Motor neuron (in vitro differentiated cells): ENCODE measurements at regions not wholly inside any gene's neighbourhood (a gene's known extent, or its start where the extent isn't known, plus 50 kb on each side); places are given as distances from the start of the nearest gene placed in this dataset.
A peak's percentile ranks its signal among the peaks of the same experiment; 100 is the strongest.

Experiments
- ATAC-seq, 8 experiments: fragments of 200-7000 bp; cut with Tn5 transposase; replicated peaks in 6 of 8; 2 replicates each; pipeline ENCODE4 v1.8.0; 2021; ENCODE audit warnings: mild to moderate bottlenecking in 8 of 8, moderate library complexity in 8 of 8
- H3K27ac ChIP-seq, 2 donors: fragments of 250-450 bp; sonication (Bioruptor Pico); 2 replicates each; pipeline ENCODE4 v1.9.0; 2021; ENCODE audit warnings: antibody characterized with exemption in 2 of 2, mild to moderate bottlenecking in 2 of 2, moderate library complexity in 1 of 2
- H3K4me1 ChIP-seq, 2 donors: fragments of 250-450 bp; sonication (Bioruptor Pico); replicated peaks in 1 of 2; 2 replicates each; pipeline ENCODE4 v1.6.1; 2021; ENCODE audit warnings: antibody characterized with exemption in 2 of 2, mild to moderate bottlenecking in 2 of 2, moderate library complexity in 1 of 2
- H3K4me3 ChIP-seq, 5 donors: fragments of 250-450 bp; sonication (Bioruptor Pico); 2 replicates each; pipeline ENCODE4 v1.9.0; 2021; ENCODE audit warnings: antibody characterized with exemption in 5 of 5, mild to moderate bottlenecking in 5 of 5, moderate library complexity in 4 of 5
- WGBS, 10 experiments: fragments of 450-650 bp; shearing (Covaris generic); methylation state at CpG; one replicate each; pipeline ENCODE4 v1.0.0; 2022; 5-methylcytosine and 5-hydroxymethylcytosine counted together
- in situ Hi-C, 9 experiments: fragments of 400-800 bp; cut with MboI; loops; one replicate each; pipeline ENCODE4 v1.15.0; 2021; ENCODE audit warnings: low sequenced_read_pairs in 9 of 9, low pct_unique_long_range_greater_than_20kb in 2 of 9; ENCODE audit not compliant: unreplicated experiment in 9 of 9

GRCh38 chr18:40956213-40956612 is 998.8 kb upstream of the PIK3C3 start:
- ATAC-seq: peak in 4 of 8 experiments; percentile 6 to 62 (median 39)
- WGBS, 10 experiments: 0 to 100% (median 82%) methylated on average over 1 of the region's 1 CpG; no CpG with 5 or more reads in 6 of the 10 experiments
- no peak overlapping the region for H3K4me3 ChIP-seq
- H3K27ac ChIP-seq: no peak overlapping the region
- in situ Hi-C loops: no loop called here
- peaks cover 2 to 8% of the 10 kb centered on the region in 2 donors for H3K4me1 ChIP-seq

GRCh38 chr18:40955351-40955750 is 999.7 kb upstream of the PIK3C3 start:
- in situ Hi-C loops: no loop called here
- no peak for ATAC-seq
- H3K4me1 ChIP-seq: peaks cover 10 to 17% of the 10 kb centered on the region in 2 donors
- H3K27ac ChIP-seq: no peak overlapping the region
- 0 to 86% (median 73%) methylated on average over 2 of the region's 2 CpGs; no CpG with 5 or more reads in 3 of the 10 experiments for WGBS, 10 experiments
- H3K4me3 ChIP-seq: no peak overlapping the region

GRCh38 chr18:40949114-40949950 is 1005.7 kb upstream of the PIK3C3 start:
- H3K4me1 ChIP-seq: peaks cover 27 to 35% of the 10 kb centered on the region in 2 donors
- in situ Hi-C loops: loop anchor here in 1 of 9 experiments (25.0 kb wide), 1 partner anchor 438 kb away; no protein-coding TSS in a partner anchor
- ATAC-seq: peak in 5 of 8 experiments; percentile 43 to 87 (median 80)
- 10 to 96% (median 48%) methylated on average over 2 to 9 of the region's 10 CpGs; no CpG with 5 or more reads in 3 of the 10 experiments for WGBS, 10 experiments
- H3K27ac ChIP-seq: no peak overlapping the region
- H3K4me3 ChIP-seq: no peak overlapping the region

- 5 to 100% (median 66%) methylated on average over 1 to 2 of the region's 2 CpGs; no CpG with 5 or more reads in 1 of the 10 experiments for WGBS, 10 experiments
- no peak for ATAC-seq
- in situ Hi-C loops: loop anchor here in 1 of 9 experiments (25.0 kb wide), 1 partner anchor 443 kb away; no protein-coding TSS in a partner anchor
Observed at GRCh38 chr18:40944576-40944975, 1010.5 kb upstream of the PIK3C3 start.

GRCh38 chr18:40939656-40940515 is 1015.1 kb upstream of the PIK3C3 start:
- in situ Hi-C loops: loop anchor here in 1 of 9 experiments (25.0 kb wide), 1 partner anchor 447 kb away; no protein-coding TSS in a partner anchor
- H3K4me1 ChIP-seq: peaks cover 6 to 8% of the 10 kb centered on the region in 2 donors
- H3K27ac ChIP-seq: peak overlapping the region in 1 of 2 donors; percentile 58
- H3K4me3 ChIP-seq: no peak overlapping the region
- ATAC-seq: no peak
- WGBS, 10 experiments: 15 to 100% (median 72%) methylated on average over 3 to 25 of the region's 31 CpGs

More at GRCh38 chr18:40944576-40944975, 1010.5 kb upstream of the PIK3C3 start:
- H3K4me3 ChIP-seq: no peak overlapping the region
- peaks cover 23 to 24% of the 10 kb centered on the region in 2 donors for H3K4me1 ChIP-seq
- no peak overlapping the region for H3K27ac ChIP-seq

GRCh38 chr18:40938615-40939014 is 1016.4 kb upstream of the PIK3C3 start:
- no peak overlapping the region for H3K27ac ChIP-seq
- in situ Hi-C loops: loop anchor here in 1 of 9 experiments (25.0 kb wide), 1 partner anchor 449 kb away; no protein-coding TSS in a partner anchor
- WGBS, 10 experiments: 11 to 100% (median 88%) methylated on average over 1 to 2 of the region's 2 CpGs
- H3K4me3 ChIP-seq: no peak overlapping the region
- ATAC-seq: no peak
- peaks cover 4 to 8% of the 10 kb centered on the region in 2 donors for H3K4me1 ChIP-seq

GRCh38 chr18:40937386-40937785 is 1017.6 kb upstream of the PIK3C3 start:
- ATAC-seq: no peak
- WGBS, 10 experiments: 44 to 100% (median 89%) methylated on average over 1 to 2 of the region's 2 CpGs; no CpG with 5 or more reads in 2 of the 10 experiments
- H3K27ac ChIP-seq: no peak overlapping the region
- in situ Hi-C loops: loop anchor here in 1 of 9 experiments (25.0 kb wide), 1 partner anchor 450 kb away; no protein-coding TSS in a partner anchor
- H3K4me3 ChIP-seq: no peak overlapping the region
- H3K4me1 ChIP-seq: peaks cover 4 to 8% of the 10 kb centered on the region in 2 donors

- Histone ChIP-seq H3K4me1 (peaks cover 16 to 20% of the 10 kb centered on the region in 2 donors), H3K27ac (no peak overlapping the region), H3K4me3 (no peak overlapping the region)
- WGBS, 10 experiments: 0 to 100% (median 51%) methylated on average over 1 of the region's 1 CpG; no CpG with 5 or more reads in 4 of the 10 experiments
- ATAC-seq: no peak
- in situ Hi-C loops: loop anchor here in 1 of 9 experiments (25.0 kb wide), 1 partner anchor 452 kb away; no protein-coding TSS in a partner anchor
Observed at GRCh38 chr18:40935423-40935822, 1019.6 kb upstream of the PIK3C3 start.

- in situ Hi-C loops: loop anchor here in 1 of 9 experiments (25.0 kb wide), 1 partner anchor 454 kb away; no protein-coding TSS in a partner anchor
- no CpG with 5 or more reads among the region's 2 CpGs for WGBS, 10 experiments
- H3K4me1 ChIP-seq: peaks cover 22 to 37% of the 10 kb centered on the region in 2 donors
- no peak overlapping the region for H3K27ac ChIP-seq
- H3K4me3 ChIP-seq: no peak overlapping the region
- ATAC-seq: no peak
Observed at GRCh38 chr18:40932862-40933261, 1022.2 kb upstream of the PIK3C3 start.

GRCh38 chr18:40930211-40930882 is 1024.7 kb upstream of the PIK3C3 start:
- 0 to 94% (median 74%) methylated on average over 1 to 5 of the region's 5 CpGs for WGBS, 10 experiments
- in situ Hi-C loops: loop anchor here in 1 of 9 experiments (25.0 kb wide), 1 partner anchor 457 kb away; no protein-coding TSS in a partner anchor
- peak overlapping the region; percentile 23 to 54 for H3K27ac ChIP-seq
- H3K4me1 ChIP-seq: peaks cover 22 to 37% of the 10 kb centered on the region in 2 donors
- peak in 4 of 8 experiments; percentile 42 to 64 (median 45) for ATAC-seq
- H3K4me3 ChIP-seq: no peak overlapping the region

GRCh38 chr18:40929399-40929798 is 1025.6 kb upstream of the PIK3C3 start:
- in situ Hi-C loops: loop anchor here in 1 of 9 experiments (25.0 kb wide), 1 partner anchor 458 kb away; no protein-coding TSS in a partner anchor
- WGBS, 10 experiments: 0 to 60% (median 38%) methylated on average over 1 to 7 of the region's 7 CpGs; no CpG with 5 or more reads in 1 of the 10 experiments
- Histone ChIP-seq H3K4me3 (no peak overlapping the region), H3K27ac (peak overlapping the region; percentile 16 to 54), H3K4me1 (peaks cover 22 to 37% of the 10 kb centered on the region in 2 donors)
- ATAC-seq: peak in 5 of 8 experiments; percentile 61 to 97 (median 91)

GRCh38 chr18:40926679-40927078 is 1028.4 kb upstream of the PIK3C3 start:
- ATAC-seq: no peak
- H3K4me3 ChIP-seq: no peak overlapping the region
- H3K27ac ChIP-seq: no peak overlapping the region
- WGBS, 10 experiments: 0 to 100% (median 84%) methylated on average over 1 to 5 of the region's 5 CpGs
- in situ Hi-C loops: loop anchor here in 1 of 9 experiments (25.0 kb wide), 1 partner anchor 461 kb away; no protein-coding TSS in a partner anchor
- H3K4me1 ChIP-seq: peaks cover 32 to 48% of the 10 kb centered on the region in 2 donors
